Endodermal cell (in vitro differentiated cells): ENCODE measurements at regions not wholly inside any gene's neighbourhood (a gene's known extent, or its start where the extent isn't known, plus 50 kb on each side); places are given as distances from the start of the nearest gene placed in this dataset.

Experiments
- DNase-seq: peaks from one replicate; pipeline ENCODE4 v3.0.0-alpha.2; 2017
- H3K27ac ChIP-seq: 2 replicates; pipeline ENCODE4 v1.5.1; 2013; ENCODE audit warnings: mild to moderate bottlenecking, low read depth, low read length, moderate library complexity
- H3K27me3 ChIP-seq: 2 replicates; pipeline ENCODE4 v1.6.1; 2013; ENCODE audit warnings: mild to moderate bottlenecking, low read length, moderate library complexity; ENCODE audit not compliant: insufficient read depth, control insufficient read depth, poor library complexity, severe bottlenecking
- H3K36me3 ChIP-seq: 2 replicates; pipeline ENCODE4 v1.7.0; 2013; ENCODE audit warnings: mild to moderate bottlenecking, low read length, moderate library complexity; ENCODE audit not compliant: control insufficient read depth, insufficient read depth
- H3K4me1 ChIP-seq: one replicate; pipeline ENCODE4 v1.7.0; 2013; ENCODE audit warnings: low read length; ENCODE audit not compliant: control insufficient read depth, insufficient read depth
- H3K4me3 ChIP-seq: 2 replicates; pipeline ENCODE4 v1.5.1; 2013; ENCODE audit warnings: mild to moderate bottlenecking, low read length, moderate library complexity
- H3K9ac ChIP-seq: 2 replicates; pipeline ENCODE4 v1.6.1; 2013; ENCODE audit warnings: mild to moderate bottlenecking, low read length, moderate library complexity; ENCODE audit not compliant: poor library complexity, severe bottlenecking; ENCODE audit errors: extremely low read depth
- H3K9me3 ChIP-seq: 2 replicates; pipeline ENCODE4 v1.6.1; 2013; ENCODE audit warnings: mild to moderate bottlenecking, low read length, moderate library complexity; ENCODE audit not compliant: control insufficient read depth
- H3K27ac Mint-ChIP-seq: 2 replicates; pipeline ENCODE4 v1.8.0; 2020; ENCODE audit warnings: mixed read lengths
- H3K27me3 Mint-ChIP-seq: 2 replicates; pipeline ENCODE4 v1.8.0; 2021; ENCODE audit warnings: mild to moderate bottlenecking, mixed read lengths; ENCODE audit not compliant: insufficient read depth
- H3K36me3 Mint-ChIP-seq: 2 replicates; pipeline ENCODE4 v1.8.0; 2020; ENCODE audit warnings: low read depth, mixed read lengths
- H3K4me1 Mint-ChIP-seq: 2 replicates; pipeline ENCODE4 v1.8.0; 2020; ENCODE audit warnings: mixed read lengths
- H3K4me3 Mint-ChIP-seq: 2 replicates; pipeline ENCODE4 v1.8.0; 2020; ENCODE audit warnings: mild to moderate bottlenecking, moderate library complexity, mixed read lengths
- H3K9me3 Mint-ChIP-seq: 2 replicates; pipeline ENCODE4 v1.8.0; 2020; ENCODE audit warnings: mild to moderate bottlenecking, mixed read lengths
- WGBS, 2 experiments: methylation state at CpG; one replicate each; pipeline versions ENCODE4 v1.1.5 to v1.1.7; 2013; ENCODE audit warnings: missing lambda C conversion rate in 2 of 2, mixed read lengths in 1 of 2; ENCODE audit not compliant: insufficient coverage in 1 of 2, insufficient read length in 1 of 2; 5-methylcytosine and 5-hydroxymethylcytosine counted together
- TF ChIP-seq, protein P1 (sequence below): fragments of 200-600 bp; sonication (generic); conservative IDR thresholded peaks from 2 replicates; pipeline ENCODE4 v1.5.0; 2021; ENCODE audit warnings: antibody characterized with exemption, mild to moderate bottlenecking

DNA sequence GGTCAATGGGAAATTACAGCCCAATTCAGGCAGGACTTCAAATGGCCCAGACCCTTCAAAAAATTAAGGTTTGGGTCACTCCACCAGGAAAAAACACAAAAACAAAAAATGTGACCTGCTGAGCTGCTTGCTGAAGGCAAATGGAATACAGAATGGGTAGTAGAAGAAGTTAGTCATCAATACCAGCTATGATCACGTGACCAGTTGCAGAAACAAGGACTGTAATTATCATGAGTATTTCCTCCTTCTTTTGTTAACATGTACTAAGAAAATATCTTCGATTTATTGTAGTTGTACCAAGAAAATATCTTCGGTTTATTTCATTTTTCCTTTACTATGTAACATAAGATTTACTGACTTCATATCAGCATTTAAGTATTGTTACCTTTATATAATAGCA is 1183.6 kb downstream of the CDH8 start:
- no peaks in the 10 kb centered on the region for H3K27me3 ChIP-seq
- H3K27me3 Mint-ChIP-seq: no peaks in the 10 kb centered on the region
- H3K27ac Mint-ChIP-seq: no peak overlapping the region
- 92% methylated on average over 2 of the region's 3 CpGs; no CpG with 5 or more reads in 1 of the 2 experiments for WGBS, 2 experiments
- no peak overlapping the region for H3K4me3 ChIP-seq
- H3K9ac ChIP-seq: no peak overlapping the region
- no peaks in the 10 kb centered on the region for H3K4me1 Mint-ChIP-seq
- peaks cover 10% of the 10 kb centered on the region for H3K9me3 Mint-ChIP-seq
- H3K27ac ChIP-seq: no peak overlapping the region
- no peak for DNase-seq
- peaks cover 4% of the 10 kb centered on the region for H3K9me3 ChIP-seq
- H3K36me3 Mint-ChIP-seq: no peaks in the 10 kb centered on the region
- TF ChIP-seq, protein P1, sequence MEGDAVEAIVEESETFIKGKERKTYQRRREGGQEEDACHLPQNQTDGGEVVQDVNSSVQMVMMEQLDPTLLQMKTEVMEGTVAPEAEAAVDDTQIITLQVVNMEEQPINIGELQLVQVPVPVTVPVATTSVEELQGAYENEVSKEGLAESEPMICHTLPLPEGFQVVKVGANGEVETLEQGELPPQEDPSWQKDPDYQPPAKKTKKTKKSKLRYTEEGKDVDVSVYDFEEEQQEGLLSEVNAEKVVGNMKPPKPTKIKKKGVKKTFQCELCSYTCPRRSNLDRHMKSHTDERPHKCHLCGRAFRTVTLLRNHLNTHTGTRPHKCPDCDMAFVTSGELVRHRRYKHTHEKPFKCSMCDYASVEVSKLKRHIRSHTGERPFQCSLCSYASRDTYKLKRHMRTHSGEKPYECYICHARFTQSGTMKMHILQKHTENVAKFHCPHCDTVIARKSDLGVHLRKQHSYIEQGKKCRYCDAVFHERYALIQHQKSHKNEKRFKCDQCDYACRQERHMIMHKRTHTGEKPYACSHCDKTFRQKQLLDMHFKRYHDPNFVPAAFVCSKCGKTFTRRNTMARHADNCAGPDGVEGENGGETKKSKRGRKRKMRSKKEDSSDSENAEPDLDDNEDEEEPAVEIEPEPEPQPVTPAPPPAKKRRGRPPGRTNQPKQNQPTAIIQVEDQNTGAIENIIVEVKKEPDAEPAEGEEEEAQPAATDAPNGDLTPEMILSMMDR: no peak
- H3K36me3 ChIP-seq: no peaks in the 10 kb centered on the region
- H3K4me3 Mint-ChIP-seq: no peak overlapping the region
- no peaks in the 10 kb centered on the region for H3K4me1 ChIP-seq

DNA sequence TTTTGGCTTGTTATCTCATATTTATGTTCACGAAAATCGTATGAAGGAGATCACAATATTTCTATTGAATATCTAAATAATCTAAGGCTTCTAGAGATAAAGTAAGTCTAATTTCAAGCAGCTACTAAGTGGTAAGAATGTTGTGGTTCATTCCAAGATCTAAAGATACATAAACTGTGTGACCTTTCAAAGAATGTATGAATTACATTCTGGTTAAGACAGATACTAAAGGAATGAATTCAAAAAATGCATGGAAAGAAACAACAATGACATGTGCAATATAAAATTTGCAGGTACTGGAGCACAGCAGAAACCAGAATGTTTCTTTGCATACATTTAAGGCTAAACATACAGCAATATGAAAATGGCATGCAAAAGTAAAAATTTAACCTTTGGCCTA is 1214.6 kb downstream of the CDH8 start:
- Mint-ChIP-seq H3K36me3 (no peaks in the 10 kb centered on the region), H3K9me3 (no peaks in the 10 kb centered on the region)
- TF ChIP-seq, protein P1: no peak

DNA sequence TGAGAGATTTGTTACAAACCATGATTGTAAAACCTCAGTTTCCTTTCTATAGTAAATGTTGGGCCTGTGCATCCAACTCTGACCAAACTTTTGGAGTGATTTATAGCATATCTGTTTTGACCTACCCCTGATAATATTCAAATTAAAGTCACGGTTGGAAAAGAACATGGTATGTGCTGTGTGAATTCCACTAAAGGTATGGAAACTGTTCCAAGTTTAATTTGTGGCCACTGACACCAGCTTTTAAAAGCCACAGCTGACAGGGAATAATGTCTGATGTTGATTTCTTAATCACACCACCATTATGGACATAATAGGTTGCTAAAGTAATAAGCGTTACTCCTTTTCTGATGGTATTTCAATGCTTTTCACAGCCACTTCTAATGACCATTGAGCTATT is 1215.9 kb downstream of the CDH8 start:
- no peaks in the 10 kb centered on the region for H3K4me1 Mint-ChIP-seq
- TF ChIP-seq, protein P1: no peak
- 97 to 100% methylated on average over 2 of the region's 2 CpGs for WGBS, 2 experiments
- H3K9me3 Mint-ChIP-seq: no peaks in the 10 kb centered on the region
- no peak overlapping the region for H3K9ac ChIP-seq
- no peaks in the 10 kb centered on the region for H3K36me3 ChIP-seq
- H3K36me3 Mint-ChIP-seq: no peaks in the 10 kb centered on the region
- no peaks in the 10 kb centered on the region for H3K9me3 ChIP-seq
- H3K27ac Mint-ChIP-seq: no peak overlapping the region
- no peaks in the 10 kb centered on the region for H3K4me1 ChIP-seq
- H3K4me3 ChIP-seq: no peak overlapping the region
- H3K27me3 ChIP-seq: no peaks in the 10 kb centered on the region
- no peak overlapping the region for H3K27ac ChIP-seq
- H3K4me3 Mint-ChIP-seq: no peak overlapping the region
- H3K27me3 Mint-ChIP-seq: no peaks in the 10 kb centered on the region
- no peak for DNase-seq

More for the DNA sequence above, 1214.6 kb downstream of the CDH8 start:
- Mint-ChIP-seq H3K4me1 (no peaks in the 10 kb centered on the region), H3K4me3 (no peak overlapping the region), H3K27ac (no peak overlapping the region), H3K27me3 (no peaks in the 10 kb centered on the region)
- H3K9ac ChIP-seq: no peak overlapping the region
- no peak for DNase-seq
- H3K36me3 ChIP-seq: no peaks in the 10 kb centered on the region
- WGBS, 2 experiments: no CpG with 5 or more reads among the region's 2 CpGs
- no peaks in the 10 kb centered on the region for H3K27me3 ChIP-seq
- no peaks in the 10 kb centered on the region for H3K4me1 ChIP-seq
- H3K4me3 ChIP-seq: no peak overlapping the region
- no peaks in the 10 kb centered on the region for H3K9me3 ChIP-seq
- no peak overlapping the region for H3K27ac ChIP-seq
